PC-3 (cell line): ENCODE measurements at regions not wholly inside any gene's neighbourhood (a gene's known extent, or its start where the extent isn't known, plus 50 kb on each side); places are given as distances from the start of the nearest gene placed in this dataset.

Source experiments
- EZH2 ChIP-seq: fragments of 300-600 bp; sonication (generic); IDR thresholded peaks from one replicate; pipeline ENCODE4 v1.6.1; 2017; ENCODE audit warnings: antibody characterized with exemption, mild to moderate bottlenecking, low read length; ENCODE audit not compliant: unreplicated experiment
- EZH2phosphoT487 ChIP-seq: fragments of 300-600 bp; sonication (generic); IDR thresholded peaks from 2 replicates; pipeline ENCODE4 v1.6.1; 2018; ENCODE audit warnings: mild to moderate bottlenecking, antibody characterized with exemption, low read length, borderline replicate concordance
- TF ChIP-seq, protein P1 (sequence below): fragments of 300-600 bp; sonication (generic); conservative IDR thresholded peaks from 2 replicates; pipeline ENCODE4 v1.5.1; 2017; ENCODE audit warnings: antibody characterized with exemption, low read depth, mild to moderate bottlenecking, low read length

DNA sequence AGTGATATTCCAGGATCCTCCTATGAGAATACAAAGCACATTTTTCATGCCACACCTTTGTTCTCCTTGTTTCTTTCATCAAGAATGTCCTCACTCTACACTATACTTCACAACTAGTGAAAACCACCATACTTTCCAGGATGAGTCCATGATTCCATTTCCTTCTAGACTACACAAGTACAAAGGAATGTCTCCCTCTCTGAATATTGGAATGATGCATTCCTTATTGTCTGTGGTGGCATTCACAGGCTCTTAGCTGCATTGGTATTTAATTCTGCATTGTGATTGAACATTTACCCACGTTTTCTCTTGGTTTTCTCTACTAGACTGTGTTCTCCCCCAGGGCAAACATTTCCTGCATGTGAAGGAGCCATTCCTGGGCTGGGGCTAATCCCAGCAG is 217.5 kb downstream of the RAP2B start:
- TF ChIP-seq, protein P1, sequence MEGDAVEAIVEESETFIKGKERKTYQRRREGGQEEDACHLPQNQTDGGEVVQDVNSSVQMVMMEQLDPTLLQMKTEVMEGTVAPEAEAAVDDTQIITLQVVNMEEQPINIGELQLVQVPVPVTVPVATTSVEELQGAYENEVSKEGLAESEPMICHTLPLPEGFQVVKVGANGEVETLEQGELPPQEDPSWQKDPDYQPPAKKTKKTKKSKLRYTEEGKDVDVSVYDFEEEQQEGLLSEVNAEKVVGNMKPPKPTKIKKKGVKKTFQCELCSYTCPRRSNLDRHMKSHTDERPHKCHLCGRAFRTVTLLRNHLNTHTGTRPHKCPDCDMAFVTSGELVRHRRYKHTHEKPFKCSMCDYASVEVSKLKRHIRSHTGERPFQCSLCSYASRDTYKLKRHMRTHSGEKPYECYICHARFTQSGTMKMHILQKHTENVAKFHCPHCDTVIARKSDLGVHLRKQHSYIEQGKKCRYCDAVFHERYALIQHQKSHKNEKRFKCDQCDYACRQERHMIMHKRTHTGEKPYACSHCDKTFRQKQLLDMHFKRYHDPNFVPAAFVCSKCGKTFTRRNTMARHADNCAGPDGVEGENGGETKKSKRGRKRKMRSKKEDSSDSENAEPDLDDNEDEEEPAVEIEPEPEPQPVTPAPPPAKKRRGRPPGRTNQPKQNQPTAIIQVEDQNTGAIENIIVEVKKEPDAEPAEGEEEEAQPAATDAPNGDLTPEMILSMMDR: no peak
- TF ChIP-seq EZH2: no peak
- no peak for TF ChIP-seq EZH2phosphoT487
